ENCODE measurements at regions not wholly inside any gene's neighbourhood (a gene's known extent, or its start where the extent isn't known, plus 50 kb on each side); places are given as distances from the start of the nearest gene placed in this dataset.

- Histone ChIP-seq H3K23ac (ENCODE audit: insufficient read length, low read depth, low read length) (no peak overlapping the region), H2BK15ac (ENCODE audit: low read depth, low read length) (no peak overlapping the region), H2BK20ac (ENCODE audit: low read depth, low read length, poor library complexity, severe bottlenecking) (no peak overlapping the region), H2BK5ac (ENCODE audit: insufficient read length, low read length) (no peak overlapping the region), H3K4ac (ENCODE audit: low read depth, low read length) (no peak overlapping the region), H3K27ac (ENCODE audit: insufficient read length, low read depth, low read length) (no peak overlapping the region), H3K14ac (ENCODE audit: insufficient read depth, low read length) (no peak overlapping the region), H2AFZ (ENCODE audit: low read length) (no peak overlapping the region), H3K23me2 (ENCODE audit: insufficient read length, low read depth, low read length, poor library complexity, severe bottlenecking) (no peaks in the 10 kb centered on the region), H2BK120ac (ENCODE audit: low read depth, low read length, poor library complexity, severe bottlenecking) (no peak overlapping the region), H3K4me2 (ENCODE audit: insufficient read depth, insufficient read length, low read length) (no peak overlapping the region), H4K20me1 (ENCODE audit: control insufficient read depth, insufficient read depth, insufficient read length) (no peaks in the 10 kb centered on the region), H4K5ac (ENCODE audit: insufficient read length, low read depth, low read length) (no peak overlapping the region), H2AK5ac (ENCODE audit: insufficient read length, low read length) (no peak overlapping the region), H3K4me1 (ENCODE audit: insufficient read depth, low read length) (no peaks in the 10 kb centered on the region), H3T11ph (ENCODE audit: low read length) (no peak overlapping the region), H2BK12ac (ENCODE audit: insufficient read length, low read depth, low read length) (no peak overlapping the region), H3K27me3 (ENCODE audit: insufficient read depth, low read length) (no peaks in the 10 kb centered on the region), H4K8ac (replicated peaks; ENCODE audit: insufficient read length, low read depth, low read length) (no peak overlapping the region), H3K79me1 (ENCODE audit: insufficient read depth, low read depth, low read length, poor library complexity, severe bottlenecking) (no peaks in the 10 kb centered on the region), H3K56ac (ENCODE audit: insufficient read length, low read depth, low read length) (no peak overlapping the region), H3K9me3 (ENCODE audit: control insufficient read depth, low read depth, low read length) (no peaks in the 10 kb centered on the region), H4K91ac (ENCODE audit: insufficient read length, low read depth, low read length) (no peak overlapping the region), H3K18ac (ENCODE audit: insufficient read length, low read depth, low read length) (no peak overlapping the region), H3K79me2 (ENCODE audit: insufficient read depth, low read length) (no peaks in the 10 kb centered on the region), H3K9ac (ENCODE audit: extremely low read depth, insufficient read length, low read length) (no peak overlapping the region)
- H3K4me3 Mint-ChIP-seq = no peak overlapping the region
- H3K4me1 Mint-ChIP-seq = peaks cover under 1 to 1% of the 10 kb centered on the region in 2 experiments; a peak in 3 of 4 replicates
- no peaks in the 10 kb centered on the region; a peak in 2 of 7 replicates for H3K36me3 Mint-ChIP-seq (ENCODE audit: insufficient read depth in 1 of 3, low read depth in 3 of 3)
- no CpG with 5 or more reads among the region's 3 CpGs for whole genome bisulfite sequencing (ENCODE audit: extremely low coverage, insufficient read length, low lambda C conversion rate)
- TF ChIP-seq CTCF (conservative IDR thresholded peaks at IDR 0.05) = no peak
- no peak for DNase-seq
- peaks cover 3 to 8% of the 10 kb centered on the region in 2 experiments; a peak in 3 of 5 replicates for H3K9me3 Mint-ChIP-seq
- H3K27me3 Mint-ChIP-seq (ENCODE audit: low read depth) = peaks cover 4% of the 10 kb centered on the region; the same call in 1 of the 2 replicates
- H3K27ac Mint-ChIP-seq = no peak overlapping the region
These were observed 93.3 kb upstream of the ATP1A1 start for GRCh38 chr1:116279715-116280114.
